ENCODE measurements at regions not wholly inside any gene's neighbourhood (a gene's known extent, or its start where the extent isn't known, plus 50 kb on each side); places are given as distances from the start of the nearest gene placed in this dataset.
A peak's percentile ranks its signal among the peaks of the same experiment; 100 is the strongest.

DNA sequence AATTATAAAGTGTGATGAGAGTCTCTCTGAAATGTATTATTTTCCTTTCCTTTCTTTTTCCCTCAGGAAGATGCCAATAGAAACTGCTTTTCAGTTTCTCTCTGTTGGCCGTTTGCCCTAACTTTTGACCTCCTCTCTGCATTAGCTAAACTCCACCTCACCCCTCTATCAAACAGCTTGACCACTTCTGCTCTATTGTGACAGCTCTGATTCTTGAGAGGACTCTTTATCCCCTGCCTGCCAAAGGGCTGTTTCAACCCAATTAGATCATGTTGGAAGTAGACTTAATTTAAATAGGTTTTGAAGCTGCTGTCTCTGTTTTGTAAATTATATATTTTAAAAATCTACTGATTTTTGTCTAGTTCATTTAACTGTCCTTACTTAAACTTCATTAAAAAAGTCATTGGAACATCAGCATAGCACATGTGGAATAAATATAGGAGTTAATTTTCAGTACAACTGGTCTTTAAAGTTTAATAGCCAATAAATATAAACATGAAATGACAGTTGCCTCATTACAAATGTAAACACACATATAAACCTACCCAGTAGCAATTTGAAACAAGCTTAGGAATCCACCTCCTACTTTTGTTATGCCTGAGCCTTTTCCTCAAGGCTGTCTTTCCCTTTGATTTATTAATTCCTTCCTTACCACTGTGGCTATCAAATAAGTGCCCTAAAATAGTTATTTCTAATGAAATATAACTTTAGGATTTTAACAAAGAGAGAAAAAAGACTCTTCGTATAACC lies 152.0 kb downstream of the CHRM3 start:
- no peak for DNase-seq (ENCODE audit: low read depth in 2 of 3, low spot score in 1 of 3)

- DNase-seq (ENCODE audit: low read depth in 2 of 3, low spot score in 1 of 3), result no peak
Measured at GRCh38 chr1:239539051-239539450, 152.7 kb downstream of the CHRM3 start.

- DNase-seq (ENCODE audit: low read depth in 2 of 3, low spot score in 1 of 3), result no peak
Measured at GRCh38 chr1:239539812-239540211, 153.4 kb downstream of the CHRM3 start.

DNA sequence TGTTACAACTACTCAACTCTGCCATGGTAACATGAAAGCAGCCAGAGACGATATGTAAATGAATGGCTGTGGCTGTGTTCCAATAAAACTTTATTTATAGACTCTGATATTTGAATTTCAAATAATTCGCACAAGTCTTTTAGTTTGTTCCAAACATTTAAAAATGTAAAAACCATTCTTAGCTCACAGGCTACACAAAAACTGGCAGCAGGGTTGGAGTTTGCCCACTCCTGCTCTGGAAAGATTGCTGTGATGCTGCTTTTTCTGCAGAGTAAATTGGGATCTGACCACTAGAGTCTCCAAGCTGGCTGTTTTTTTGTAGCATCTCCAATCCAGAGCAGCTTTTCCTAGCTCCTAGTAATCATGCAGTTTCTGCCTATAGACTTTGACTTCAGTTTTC lies 157.5 kb downstream of the CHRM3 start:
- DNase-seq (ENCODE audit: low read depth in 2 of 3, low spot score in 1 of 3), result no peak

- no peak for DNase-seq (ENCODE audit: low read depth in 2 of 3, low spot score in 1 of 3)
Measured at GRCh38 chr1:239545466-239545865, 159.1 kb downstream of the CHRM3 start.

DNA sequence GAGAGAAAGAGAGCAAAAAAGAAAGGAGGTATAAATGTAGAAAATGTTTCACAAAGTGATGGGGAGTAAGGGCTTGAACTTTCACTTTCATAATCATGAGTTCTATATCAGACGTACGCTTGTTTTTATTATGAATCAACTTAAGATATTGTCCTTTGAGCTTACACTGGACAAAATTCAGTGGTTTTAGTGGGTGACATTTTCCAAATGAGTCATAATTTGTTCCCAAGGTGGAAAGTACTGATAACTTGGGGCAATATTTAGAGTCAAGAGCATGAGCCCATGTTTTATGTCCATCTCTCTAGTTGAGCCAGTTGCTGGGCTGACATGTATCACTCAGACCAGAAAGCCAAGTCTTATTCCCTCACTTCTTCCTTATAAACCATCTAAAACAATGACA lies 161.6 kb downstream of the CHRM3 start:
- DNase-seq (ENCODE audit: low read depth in 2 of 3, low spot score in 1 of 3), result peak in 1 of 3 donors; percentile 7

GRCh38 chr1:239550178-239550577 lies 163.8 kb downstream of the CHRM3 start:
- no peak for DNase-seq (ENCODE audit: low read depth in 2 of 3, low spot score in 1 of 3)

DNA sequence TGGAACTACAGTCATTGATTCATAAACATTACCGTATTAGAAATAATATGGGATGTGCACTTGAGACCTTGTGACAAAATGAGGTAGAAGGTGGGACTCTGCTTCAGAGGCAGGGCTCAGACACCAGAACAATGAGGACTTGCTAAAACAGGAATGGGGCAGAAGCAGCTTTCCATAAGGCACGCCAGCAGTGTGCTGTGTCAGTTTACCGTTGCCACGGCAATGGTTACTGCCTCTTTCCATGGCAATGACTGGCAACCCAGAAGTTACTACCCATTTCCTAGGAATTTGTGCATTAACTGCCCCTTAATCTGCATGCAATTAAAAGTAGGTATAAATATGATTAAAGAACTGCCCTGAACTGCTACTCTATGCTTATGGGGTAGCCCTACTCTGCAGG lies 169.0 kb downstream of the CHRM3 start:
- no peak for DNase-seq (ENCODE audit: low read depth in 2 of 3, low spot score in 1 of 3)

GRCh38 chr1:239558559-239558958 lies 172.2 kb downstream of the CHRM3 start:
- no peak for DNase-seq (ENCODE audit: low read depth in 2 of 3, low spot score in 1 of 3)

DNA sequence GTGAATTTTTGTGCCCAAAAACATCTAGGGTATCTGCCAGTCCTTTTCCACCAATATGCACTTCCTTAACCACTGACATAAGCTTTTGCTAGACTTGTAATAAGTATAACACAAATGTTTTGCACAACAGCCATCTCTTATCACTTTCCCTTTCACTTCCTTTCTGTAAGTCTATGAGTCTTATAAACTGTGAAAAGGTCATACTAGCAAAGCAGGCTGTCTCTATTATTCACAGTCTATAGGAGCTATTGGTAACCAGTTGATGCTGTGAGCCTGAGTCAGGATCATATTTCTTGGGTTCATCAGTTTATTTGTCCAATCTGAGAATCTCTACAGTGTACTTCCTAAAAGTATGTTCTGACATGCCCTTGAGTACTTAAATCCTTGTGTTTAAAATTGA lies 172.6 kb downstream of the CHRM3 start:
- DNase-seq (ENCODE audit: low read depth in 2 of 3, low spot score in 1 of 3), result no peak

DNA sequence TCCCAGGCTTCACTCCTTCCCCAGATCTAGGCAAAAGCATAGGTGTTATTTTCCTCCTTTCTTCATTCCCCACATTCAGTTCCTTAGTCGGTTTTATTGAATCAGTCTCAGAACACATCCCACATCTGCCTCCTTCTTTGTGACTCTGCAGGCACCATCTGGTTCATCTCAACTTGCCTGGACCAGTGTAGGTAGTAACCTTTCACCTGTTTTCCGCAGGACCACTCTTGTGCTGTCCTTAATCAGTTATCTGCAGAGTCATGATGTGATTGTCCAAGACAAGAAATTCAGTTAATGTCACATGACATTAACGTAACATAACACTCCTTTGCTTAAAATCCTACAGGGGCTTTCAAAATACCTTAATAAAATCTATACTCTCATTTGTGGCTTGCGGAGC lies 174.6 kb downstream of the CHRM3 start:
- DNase-seq (ENCODE audit: low read depth in 2 of 3, low spot score in 1 of 3), result no peak

GRCh38 chr1:239562095-239562494 lies 175.7 kb downstream of the CHRM3 start:
- no peak for DNase-seq (ENCODE audit: low read depth in 2 of 3, low spot score in 1 of 3)

DNA sequence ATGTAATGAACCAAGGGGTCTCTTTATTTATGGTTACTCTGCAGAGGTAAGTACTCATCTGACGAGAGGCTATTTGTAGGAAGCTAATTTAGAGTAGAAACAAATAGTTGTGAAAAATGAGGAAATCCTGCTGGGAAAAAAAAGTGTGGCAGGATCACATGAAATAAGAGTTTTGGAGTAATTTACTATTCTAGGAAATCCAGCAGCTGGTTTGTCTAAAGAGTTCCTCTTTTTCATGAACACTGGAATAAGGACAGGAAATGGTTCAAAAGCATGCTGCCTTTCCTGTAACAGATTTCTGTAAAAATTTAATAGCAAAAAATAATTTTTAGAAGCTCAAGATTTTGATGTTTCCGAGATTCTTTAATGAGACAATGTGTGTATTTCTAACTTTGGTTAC lies 177.3 kb downstream of the CHRM3 start:
- no peak for DNase-seq (ENCODE audit: low read depth in 2 of 3, low spot score in 1 of 3)

- no peak for DNase-seq (ENCODE audit: low read depth in 2 of 3, low spot score in 1 of 3)
Measured at GRCh38 chr1:239566074-239566473, 179.7 kb downstream of the CHRM3 start.

DNA sequence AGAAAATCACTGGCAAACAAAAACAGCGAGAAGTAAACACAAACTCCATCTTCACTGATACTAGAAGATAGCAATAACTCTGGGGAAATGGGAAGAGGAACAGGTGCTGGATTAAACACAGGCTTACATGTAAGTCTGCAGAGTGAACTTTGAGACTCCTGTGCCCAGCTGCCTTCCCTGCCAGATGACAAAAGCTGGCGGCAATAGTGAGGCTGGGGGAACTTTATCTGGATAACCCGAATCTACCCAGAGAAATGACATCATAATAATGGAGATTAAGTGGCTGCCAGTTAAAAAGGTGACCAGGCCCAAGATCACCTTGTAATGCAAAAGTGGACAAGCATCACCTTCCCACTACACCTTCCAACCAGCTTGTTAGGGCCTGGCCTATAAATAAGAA lies 184.5 kb downstream of the CHRM3 start:
- DNase-seq (ENCODE audit: low read depth in 2 of 3, low spot score in 1 of 3), result no peak

GRCh38 chr1:239572183-239572582 lies 185.8 kb downstream of the CHRM3 start:
- DNase-seq (ENCODE audit: low read depth in 2 of 3, low spot score in 1 of 3), result no peak

DNA sequence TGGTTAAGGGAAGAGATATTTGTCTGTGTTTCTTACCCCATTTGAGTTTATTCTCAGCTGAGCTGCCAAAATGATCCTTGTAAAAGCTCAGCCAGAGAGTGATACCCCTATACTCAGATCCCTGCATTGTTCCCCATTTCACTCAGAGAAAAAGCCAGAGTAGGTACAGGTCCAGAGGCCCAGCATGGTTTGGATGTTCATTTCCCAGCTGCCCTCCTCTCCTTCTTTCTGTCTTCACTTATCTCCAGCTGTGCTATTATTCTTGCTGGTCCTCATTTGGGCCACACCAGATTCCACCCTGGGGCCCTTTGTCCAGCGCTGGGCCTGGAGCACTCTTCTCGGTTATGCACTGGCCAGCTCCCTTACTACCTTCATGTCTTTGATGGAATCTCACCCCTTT lies 187.7 kb downstream of the CHRM3 start:
- DNase-seq (ENCODE audit: low read depth in 2 of 3, low spot score in 1 of 3), result no peak

- DNase-seq (ENCODE audit: low read depth in 2 of 3, low spot score in 1 of 3), result no peak
Measured at GRCh38 chr1:239575113-239575512, 188.7 kb downstream of the CHRM3 start.

- no peak for DNase-seq (ENCODE audit: low read depth in 2 of 3, low spot score in 1 of 3)
Measured at GRCh38 chr1:239583536-239583935, 197.2 kb downstream of the CHRM3 start.

DNA sequence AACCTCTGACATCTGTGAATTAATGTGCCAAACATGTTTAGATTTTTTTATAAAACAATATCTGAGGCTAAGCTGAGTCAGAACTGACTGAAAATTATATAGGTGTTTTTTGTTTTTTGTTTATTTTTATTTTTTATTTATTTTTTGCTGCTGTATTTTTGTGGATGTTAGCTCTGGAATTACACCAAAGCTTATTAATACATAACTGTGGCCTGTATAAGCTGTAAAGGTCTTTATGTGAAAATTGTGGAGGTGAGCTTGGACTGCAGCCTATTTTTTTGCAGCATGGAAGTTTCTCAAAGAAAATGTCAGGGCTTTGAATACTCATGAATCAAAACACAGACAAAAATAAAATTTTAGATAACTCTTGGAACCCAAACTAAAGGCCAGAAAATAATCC lies 199.8 kb downstream of the CHRM3 start:
- no peak for DNase-seq (ENCODE audit: low read depth in 2 of 3, low spot score in 1 of 3)

DNA sequence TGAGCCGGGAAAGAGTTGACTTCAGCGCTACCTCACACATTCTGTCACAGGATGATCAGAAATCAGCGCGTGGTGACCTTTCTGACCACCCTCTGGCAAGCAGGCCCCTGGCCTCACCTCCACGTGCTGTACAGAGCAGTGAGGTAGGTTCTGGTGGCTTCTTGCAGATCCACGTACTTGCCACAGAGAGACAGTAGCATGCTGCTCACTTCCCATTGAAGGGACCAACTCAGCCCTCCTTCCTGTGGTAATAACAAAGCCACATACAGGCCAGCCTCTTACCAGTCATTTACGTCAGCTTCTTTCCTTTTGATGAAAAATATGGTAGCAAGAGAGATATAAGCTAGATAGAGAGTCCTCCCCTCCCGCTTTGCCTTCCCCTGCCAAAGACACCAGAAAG lies 200.7 kb downstream of the CHRM3 start:
- peak in 1 of 3 donors; percentile 2 for DNase-seq (ENCODE audit: low read depth in 2 of 3, low spot score in 1 of 3)

DNA sequence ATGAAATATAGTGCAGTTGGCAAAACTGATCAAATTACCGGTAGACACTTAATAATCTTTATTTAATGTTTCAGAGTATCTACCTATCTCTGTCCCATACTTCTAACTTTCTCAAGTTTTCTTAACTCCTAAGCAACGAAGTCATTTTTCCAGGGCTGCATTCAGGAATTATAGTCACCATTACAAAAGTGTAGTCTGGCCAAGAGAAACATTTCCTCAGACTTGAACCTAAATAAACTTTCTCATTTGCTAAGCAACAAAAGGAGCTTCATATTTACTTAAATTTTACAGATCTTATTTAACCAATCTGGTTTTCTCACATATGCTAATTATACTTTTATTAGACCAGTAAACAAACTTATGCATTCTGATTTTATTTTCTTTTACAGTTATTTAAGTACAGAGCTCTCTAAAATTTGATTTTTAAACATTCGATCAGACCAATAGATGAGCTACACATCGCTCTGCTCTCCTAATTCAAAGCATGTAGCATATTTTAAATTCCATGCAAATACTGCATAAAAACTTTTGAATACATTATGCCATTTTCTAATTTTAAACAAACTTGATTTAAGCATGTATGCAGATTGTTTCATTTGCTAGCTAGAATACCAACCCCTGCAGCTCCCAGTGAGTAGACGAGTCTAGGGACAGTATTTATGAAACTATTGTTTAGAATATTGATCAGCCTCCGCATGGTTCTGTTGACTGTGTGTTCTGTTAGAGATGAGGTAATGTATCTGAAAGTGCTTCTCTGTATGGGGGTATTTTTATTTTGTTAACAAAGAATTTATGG lies 201.4 kb downstream of the CHRM3 start:
- DNase-seq (ENCODE audit: low read depth in 2 of 3, low spot score in 1 of 3), result no peak

- DNase-seq (ENCODE audit: low read depth in 2 of 3, low spot score in 1 of 3), result no peak
Measured at GRCh38 chr1:239590556-239590955, 204.2 kb downstream of the CHRM3 start.
